ENCODE measurements at regions not wholly inside any gene's neighbourhood (a gene's known extent, or its start where the extent isn't known, plus 50 kb on each side); places are given as distances from the start of the nearest gene placed in this dataset.

GRCh38 chr1:102724741-102725140, 383.6 kb downstream of the COL11A1 start:
- Histone ChIP-seq H3K36me3 (no peaks in the 10 kb centered on the region), H3K27me3 (replicated peaks in 1 of 7) (no peaks in the 10 kb centered on the region), H3K9me3 (no peaks in the 10 kb centered on the region), H3K4me1 (no peaks in the 10 kb centered on the region), H3K4me3 (no peak overlapping the region), H3K27ac (no peak overlapping the region)
- DNase-seq, result no peak
- 73 to 89% (median 84%) methylated on average over 1 of the region's 1 CpG for WGBS, 5 donors
- TF ChIP-seq CTCF (IDR thresholded peaks at IDR 0.05 in 8 of 11, conservative IDR thresholded peaks at IDR 0.05 in 3 of 11) (peak in 1 of 11 experiments; percentile 0), POLR2A (IDR thresholded peaks at IDR 0.05) (no peak)
- intact Hi-C loops (cut with DNase I; ENCODE audit: low total_unique reads), result no loop called here

- intact Hi-C loops (cut with DNase I; ENCODE audit: low total_unique reads), result no loop called here
- WGBS, 5 donors, result 74 to 81% (median 77%) methylated on average over 4 of the region's 4 CpGs
- H3K9me3 ChIP-seq, result no peaks in the 10 kb centered on the region
- TF ChIP-seq CTCF (IDR thresholded peaks at IDR 0.05 in 8 of 11, conservative IDR thresholded peaks at IDR 0.05 in 3 of 11) (no peak), POLR2A (IDR thresholded peaks at IDR 0.05) (no peak), POLR2AphosphoS5 (IDR thresholded peaks at IDR 0.05) (no peak)
- H3K27ac ChIP-seq, result no peak overlapping the region
- no peak overlapping the region for H3K4me3 ChIP-seq
- no peaks in the 10 kb centered on the region for H3K4me1 ChIP-seq
- DNase-seq, result no peak
- no peaks in the 10 kb centered on the region for H3K27me3 ChIP-seq (replicated peaks in 1 of 7)
- H3K36me3 ChIP-seq, result no peaks in the 10 kb centered on the region
Observed at GRCh38 chr1:102715150-102715549, 393.2 kb downstream of the COL11A1 start.

- no peak for TF ChIP-seq CTCF (IDR thresholded peaks at IDR 0.05 in 8 of 11, conservative IDR thresholded peaks at IDR 0.05 in 3 of 11)
- no peak for TF ChIP-seq POLR2AphosphoS5 (IDR thresholded peaks at IDR 0.05)
- TF ChIP-seq POLR2A (IDR thresholded peaks at IDR 0.05), result no peak
- H3K27ac ChIP-seq, result no peak overlapping the region
- 55 to 75% (median 63%) methylated on average over 1 of the region's 1 CpG for WGBS, 5 donors
- H3K27me3 ChIP-seq (replicated peaks in 1 of 7), result no peaks in the 10 kb centered on the region
- DNase-seq, result no peak
- intact Hi-C loops (cut with DNase I; ENCODE audit: low total_unique reads), result no loop called here
- H3K9me3 ChIP-seq, result peaks cover 0 to 5% (median 1%) of the 10 kb centered on the region in 8 donors
- H3K36me3 ChIP-seq, result no peaks in the 10 kb centered on the region
- H3K4me3 ChIP-seq, result no peak overlapping the region
- H3K4me1 ChIP-seq, result no peaks in the 10 kb centered on the region
Observed at GRCh38 chr1:102699524-102699923, 408.8 kb downstream of the COL11A1 start.

GRCh38 chr1:102693345-102693744, 415.0 kb downstream of the COL11A1 start:
- Histone ChIP-seq H3K4me1 (no peaks in the 10 kb centered on the region), H3K4me3 (no peak overlapping the region), H3K27me3 (replicated peaks in 1 of 7) (no peaks in the 10 kb centered on the region), H3K9me3 (peaks cover 0 to 20% (median 12%) of the 10 kb centered on the region in 8 donors), H3K27ac (no peak overlapping the region), H3K36me3 (no peaks in the 10 kb centered on the region)
- TF ChIP-seq POLR2A (IDR thresholded peaks at IDR 0.05) (no peak), CTCF (IDR thresholded peaks at IDR 0.05 in 8 of 11, conservative IDR thresholded peaks at IDR 0.05 in 3 of 11) (no peak), POLR2AphosphoS5 (IDR thresholded peaks at IDR 0.05) (no peak)
- DNase-seq, result no peak
- 59 to 82% (median 75%) methylated on average over 1 of the region's 1 CpG for WGBS, 5 donors
- intact Hi-C loops (cut with DNase I; ENCODE audit: low total_unique reads), result no loop called here

Data from spleen (tissue), 11 donors.